Activated CD4-positive, alpha-beta T cell treated with anti-CD3 and anti-CD28 coated beads for 24 hours (primary cell): ENCODE measurements at regions not wholly inside any gene's neighbourhood (a gene's known extent, or its start where the extent isn't known, plus 50 kb on each side); places are given as distances from the start of the nearest gene placed in this dataset.

Source experiments
- DNase-seq, 2 donors: peaks; one replicate each; pipeline ENCODE4 v3.0.0-alpha.2; 2020; ENCODE audit warnings: low read depth in 2 of 2

GRCh38 chr9:126089789-126090188 is 236.8 kb upstream of the MVB12B start:
- DNase-seq, result no peak

- DNase-seq, result no peak
Observed at GRCh38 chr9:126093771-126094170, 232.9 kb upstream of the MVB12B start.

- no peak for DNase-seq
Observed at GRCh38 chr9:126095546-126096190, 231.0 kb upstream of the MVB12B start.

GRCh38 chr9:126096340-126096739 is 230.3 kb upstream of the MVB12B start:
- DNase-seq, result no peak

GRCh38 chr9:126097679-126098078 is 228.9 kb upstream of the MVB12B start:
- no peak for DNase-seq

- DNase-seq, result no peak
Observed at GRCh38 chr9:126106404-126106803, 220.2 kb upstream of the MVB12B start.

GRCh38 chr9:126107693-126108092 is 218.9 kb upstream of the MVB12B start:
- DNase-seq, result no peak

- DNase-seq, result no peak
Observed at GRCh38 chr9:126108240-126108639, 218.4 kb upstream of the MVB12B start.

GRCh38 chr9:126109575-126109974 is 217.1 kb upstream of the MVB12B start:
- no peak for DNase-seq

GRCh38 chr9:126111556-126111955 is 215.1 kb upstream of the MVB12B start:
- DNase-seq, result no peak

GRCh38 chr9:126112135-126112720 is 214.4 kb upstream of the MVB12B start:
- no peak for DNase-seq

GRCh38 chr9:126113176-126113575 is 213.5 kb upstream of the MVB12B start:
- no peak for DNase-seq

- DNase-seq, result no peak
Observed at GRCh38 chr9:126113756-126114408, 212.7 kb upstream of the MVB12B start.

- no peak for DNase-seq
Observed at GRCh38 chr9:126114409-126114760, 212.2 kb upstream of the MVB12B start.

GRCh38 chr9:126114850-126115460 is 211.7 kb upstream of the MVB12B start:
- DNase-seq, result no peak

- DNase-seq, result no peak
Observed at GRCh38 chr9:126116351-126117157, 210.1 kb upstream of the MVB12B start.

- no peak for DNase-seq
Observed at GRCh38 chr9:126117158-126117425, 209.5 kb upstream of the MVB12B start.

- DNase-seq, result no peak
Observed at GRCh38 chr9:126117631-126118030, 209.0 kb upstream of the MVB12B start.

- DNase-seq, result no peak
Observed at GRCh38 chr9:126119731-126120130, 206.9 kb upstream of the MVB12B start.

- no peak for DNase-seq
Observed at GRCh38 chr9:126122901-126123616, 203.6 kb upstream of the MVB12B start.

GRCh38 chr9:126123927-126124326 is 202.7 kb upstream of the MVB12B start:
- no peak for DNase-seq

- no peak for DNase-seq
Observed at GRCh38 chr9:126125177-126125576, 201.5 kb upstream of the MVB12B start.
